Fibroblast of lung (primary cell): ENCODE measurements at regions not wholly inside any gene's neighbourhood (a gene's known extent, or its start where the extent isn't known, plus 50 kb on each side); places are given as distances from the start of the nearest gene placed in this dataset.

Source experiments
- EZH2 ChIP-seq: IDR thresholded peaks from 2 replicates; pipeline ENCODE4 v1.5.1; 2012; ENCODE audit warnings: low read length, control low read depth, mild to moderate bottlenecking; ENCODE audit errors: missing control alignments
- TF ChIP-seq, protein P1 (sequence below), 2 donors: IDR thresholded peaks in 1 of 2; conservative IDR thresholded peaks in 1 of 2; 1 replicate in 1 of 2; 2 replicates in 1 of 2; pipeline ENCODE4 v1.5.1; 2011 to 2012; ENCODE audit warnings: low read length in 2 of 2, control low read depth in 1 of 2, inconsistent platforms in 1 of 2, low read depth in 1 of 2, mild to moderate bottlenecking in 1 of 2

DNA sequence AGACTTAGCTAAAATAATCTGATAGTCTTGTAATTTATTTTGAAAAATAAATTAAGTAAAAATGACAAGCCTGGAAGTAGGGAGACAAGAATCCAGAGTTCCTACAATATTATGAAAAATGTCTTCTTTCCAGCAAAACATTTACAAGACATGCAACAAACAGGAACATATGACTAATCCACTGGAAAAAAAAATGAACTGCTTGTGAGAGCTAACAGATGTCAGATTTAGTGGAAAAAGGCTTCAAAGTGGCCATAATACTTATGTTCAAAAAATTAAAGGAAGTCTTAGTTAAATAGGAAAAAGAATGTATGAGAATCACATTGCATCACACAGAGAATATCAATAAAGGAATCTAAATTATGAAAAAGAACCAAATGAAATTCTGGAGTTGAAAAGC is 2082.0 kb upstream of the PCDH20 start:
- TF ChIP-seq, protein P1, sequence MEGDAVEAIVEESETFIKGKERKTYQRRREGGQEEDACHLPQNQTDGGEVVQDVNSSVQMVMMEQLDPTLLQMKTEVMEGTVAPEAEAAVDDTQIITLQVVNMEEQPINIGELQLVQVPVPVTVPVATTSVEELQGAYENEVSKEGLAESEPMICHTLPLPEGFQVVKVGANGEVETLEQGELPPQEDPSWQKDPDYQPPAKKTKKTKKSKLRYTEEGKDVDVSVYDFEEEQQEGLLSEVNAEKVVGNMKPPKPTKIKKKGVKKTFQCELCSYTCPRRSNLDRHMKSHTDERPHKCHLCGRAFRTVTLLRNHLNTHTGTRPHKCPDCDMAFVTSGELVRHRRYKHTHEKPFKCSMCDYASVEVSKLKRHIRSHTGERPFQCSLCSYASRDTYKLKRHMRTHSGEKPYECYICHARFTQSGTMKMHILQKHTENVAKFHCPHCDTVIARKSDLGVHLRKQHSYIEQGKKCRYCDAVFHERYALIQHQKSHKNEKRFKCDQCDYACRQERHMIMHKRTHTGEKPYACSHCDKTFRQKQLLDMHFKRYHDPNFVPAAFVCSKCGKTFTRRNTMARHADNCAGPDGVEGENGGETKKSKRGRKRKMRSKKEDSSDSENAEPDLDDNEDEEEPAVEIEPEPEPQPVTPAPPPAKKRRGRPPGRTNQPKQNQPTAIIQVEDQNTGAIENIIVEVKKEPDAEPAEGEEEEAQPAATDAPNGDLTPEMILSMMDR (conservative IDR thresholded peaks at IDR 0.05 in 1 of 2, IDR thresholded peaks at IDR 0.05 in 1 of 2; ENCODE audit: low read depth in 1 of 2, low read length in 2 of 2) = no peak
- TF ChIP-seq EZH2 = no peak
